ENCODE measurements at regions not wholly inside any gene's neighbourhood (a gene's known extent, or its start where the extent isn't known, plus 50 kb on each side); places are given as distances from the start of the nearest gene placed in this dataset.
"Not testable (repeated sequence)": the region's sequence is repeated elsewhere in the genome, so short reads cannot be mapped to it uniquely, and the experiment has no call there.

GRCh38 chr22:11795979-11796378, 3732.0 kb upstream of the OR11H1 start:
- not testable (repeated sequence) for DNase-seq; H3K4me1 ChIP-seq (ENCODE audit: control insufficient read depth, insufficient read depth, low read length); H3K4me3 ChIP-seq (ENCODE audit: low read length); H3K27ac ChIP-seq (ENCODE audit: low read length); H3K9me3 ChIP-seq (replicated peaks; ENCODE audit: control insufficient read depth, low read depth, low read length); H3K36me3 ChIP-seq (ENCODE audit: control insufficient read depth, insufficient read depth, low read length); H3K27me3 ChIP-seq (ENCODE audit: control insufficient read depth, insufficient read depth, low read length)
- no CpG with 5 or more reads among the region's 2 CpGs for WGBS (ENCODE audit: insufficient coverage)

DNA sequence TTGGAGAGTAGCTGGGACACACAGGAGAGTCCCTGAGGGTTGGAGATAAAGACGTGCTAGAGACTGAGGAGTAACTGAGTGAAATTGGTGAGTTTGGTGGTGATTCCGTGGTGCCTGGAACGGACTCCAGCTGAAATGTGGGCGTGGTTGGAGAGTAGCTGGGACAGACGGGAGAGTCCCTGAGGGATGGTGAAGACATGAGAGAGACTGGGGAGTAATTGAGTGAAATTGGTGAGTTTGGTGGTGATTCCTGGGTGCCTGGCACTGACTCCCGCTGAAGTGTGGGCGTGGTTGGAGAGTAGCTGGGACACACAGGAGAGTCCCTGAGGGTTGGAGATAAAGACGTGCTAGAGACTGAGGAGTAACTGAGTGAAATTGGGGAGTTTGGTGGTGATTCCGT, 3712.5 kb upstream of the OR11H1 start:
- DNase-seq; H3K27me3 ChIP-seq (ENCODE audit: control insufficient read depth, insufficient read depth, low read length); H3K27ac ChIP-seq (ENCODE audit: low read length); H3K9me3 ChIP-seq (replicated peaks; ENCODE audit: control insufficient read depth, low read depth, low read length); H3K4me1 ChIP-seq (ENCODE audit: control insufficient read depth, insufficient read depth, low read length); H3K4me3 ChIP-seq (ENCODE audit: low read length); H3K36me3 ChIP-seq (ENCODE audit: control insufficient read depth, insufficient read depth, low read length): not testable (repeated sequence)
- 58% methylated on average over 4 of the region's 9 CpGs for WGBS (ENCODE audit: insufficient coverage)

DNA sequence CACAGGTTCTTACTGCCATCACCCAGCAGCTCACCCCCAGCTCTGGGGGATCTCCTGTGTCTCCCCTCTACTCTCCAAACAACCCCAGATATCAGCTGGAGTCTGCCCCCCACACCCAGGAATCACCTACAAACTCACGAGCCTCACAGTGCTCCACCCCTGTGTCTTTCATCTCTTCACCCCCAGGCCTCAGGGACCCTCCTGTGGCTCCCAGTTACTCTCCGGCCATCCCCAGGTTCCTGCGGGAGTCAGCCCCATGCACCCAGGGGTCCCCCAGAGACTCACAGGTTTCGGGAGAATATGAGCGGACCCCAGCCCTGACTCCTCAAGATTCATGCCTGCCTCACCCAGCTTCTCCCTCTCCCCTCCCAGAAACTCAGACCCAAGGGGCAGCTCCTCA, 3709.1 kb upstream of the OR11H1 start:
- H3K27me3 ChIP-seq (ENCODE audit: control insufficient read depth, insufficient read depth, low read length); H3K36me3 ChIP-seq (ENCODE audit: control insufficient read depth, insufficient read depth, low read length); H3K9me3 ChIP-seq (replicated peaks; ENCODE audit: control insufficient read depth, low read depth, low read length); H3K4me3 ChIP-seq (ENCODE audit: low read length); H3K27ac ChIP-seq (ENCODE audit: low read length); DNase-seq; H3K4me1 ChIP-seq (ENCODE audit: control insufficient read depth, insufficient read depth, low read length): not testable (repeated sequence)
- no CpG with 5 or more reads among the region's 5 CpGs for WGBS (ENCODE audit: insufficient coverage)

DNA sequence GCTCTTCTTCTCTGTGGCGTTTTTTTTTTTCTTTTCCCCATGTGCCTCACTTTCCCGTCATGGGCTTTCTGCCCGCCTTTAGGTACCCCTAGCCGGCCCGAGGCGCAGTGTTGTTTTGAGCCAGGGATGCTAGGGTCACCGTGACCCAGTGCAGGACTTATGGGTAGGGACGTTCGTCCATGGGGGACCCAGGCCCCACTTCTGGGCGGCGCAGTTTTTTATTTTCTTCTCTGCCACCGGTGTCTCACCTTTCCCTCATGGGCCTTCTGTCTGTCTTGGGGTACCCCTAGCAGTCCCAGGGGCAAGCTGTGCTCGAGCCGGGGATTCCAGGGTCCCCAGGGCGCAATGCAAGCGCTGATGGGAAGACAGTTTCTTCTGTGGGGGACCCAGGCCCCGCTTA, 3705.7 kb upstream of the OR11H1 start:
- H3K4me3 ChIP-seq (ENCODE audit: low read length); H3K9me3 ChIP-seq (replicated peaks; ENCODE audit: control insufficient read depth, low read depth, low read length); H3K4me1 ChIP-seq (ENCODE audit: control insufficient read depth, insufficient read depth, low read length); DNase-seq; H3K36me3 ChIP-seq (ENCODE audit: control insufficient read depth, insufficient read depth, low read length); H3K27ac ChIP-seq (ENCODE audit: low read length); H3K27me3 ChIP-seq (ENCODE audit: control insufficient read depth, insufficient read depth, low read length): not testable (repeated sequence)
- WGBS (ENCODE audit: insufficient coverage), result no CpG with 5 or more reads among the region's 17 CpGs

- H3K36me3 ChIP-seq (ENCODE audit: control insufficient read depth, insufficient read depth, low read length); H3K9me3 ChIP-seq (replicated peaks; ENCODE audit: control insufficient read depth, low read depth, low read length); H3K4me3 ChIP-seq (ENCODE audit: low read length); H3K27me3 ChIP-seq (ENCODE audit: control insufficient read depth, insufficient read depth, low read length); H3K4me1 ChIP-seq (ENCODE audit: control insufficient read depth, insufficient read depth, low read length); H3K27ac ChIP-seq (ENCODE audit: low read length); DNase-seq: not testable (repeated sequence)
- no CpG with 5 or more reads among the region's 30 CpGs for WGBS (ENCODE audit: insufficient coverage)
These were observed 3703.0 kb upstream of the OR11H1 start for GRCh38 chr22:11825009-11825408.

DNA sequence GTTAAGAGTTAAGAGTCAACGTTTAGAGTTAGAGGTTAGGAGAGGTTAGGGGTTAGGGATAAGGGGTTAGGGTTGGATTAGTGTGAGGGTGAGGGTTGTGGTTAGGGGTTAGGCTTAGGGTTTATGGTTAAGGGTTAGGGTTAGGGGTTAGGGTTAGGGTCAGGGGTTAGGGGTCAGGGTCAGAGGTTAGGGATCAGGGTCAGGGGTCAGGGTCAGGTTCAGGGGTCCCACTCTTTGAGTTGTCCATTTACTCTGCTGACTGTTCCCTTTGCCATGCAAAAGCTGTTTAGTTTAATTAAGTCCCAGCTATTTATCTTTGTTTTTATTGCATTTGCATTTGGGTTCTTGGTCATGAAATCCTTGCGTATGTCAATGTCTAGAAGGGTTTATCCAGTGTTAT, 3702.0 kb upstream of the OR11H1 start:
- no CpG with 5 or more reads among the region's 2 CpGs for WGBS (ENCODE audit: insufficient coverage)
- H3K4me1 ChIP-seq (ENCODE audit: control insufficient read depth, insufficient read depth, low read length); H3K27me3 ChIP-seq (ENCODE audit: control insufficient read depth, insufficient read depth, low read length); H3K27ac ChIP-seq (ENCODE audit: low read length); DNase-seq; H3K9me3 ChIP-seq (replicated peaks; ENCODE audit: control insufficient read depth, low read depth, low read length); H3K36me3 ChIP-seq (ENCODE audit: control insufficient read depth, insufficient read depth, low read length); H3K4me3 ChIP-seq (ENCODE audit: low read length): not testable (repeated sequence)

DNA sequence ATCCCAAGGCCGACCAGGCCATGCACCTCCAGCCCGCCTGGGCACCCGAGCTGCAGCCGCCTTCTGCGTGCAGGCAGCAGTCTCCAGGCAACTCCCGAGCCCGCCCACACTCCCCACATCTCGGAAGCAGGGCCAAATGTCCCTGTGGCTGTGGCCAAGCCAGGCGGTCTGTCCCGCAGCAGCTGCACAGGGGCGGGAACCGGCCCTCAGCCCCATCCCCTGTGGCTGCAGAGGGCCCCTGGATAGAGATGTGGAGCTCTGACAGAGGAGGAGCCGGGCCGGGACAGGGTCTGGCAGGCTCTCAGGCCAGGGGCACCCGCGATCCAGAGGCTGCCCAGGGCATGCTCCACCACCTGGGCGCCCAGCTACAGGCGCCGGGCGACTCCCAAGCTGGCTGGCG, 3698.6 kb upstream of the OR11H1 start:
- not testable (repeated sequence) for H3K4me3 ChIP-seq (ENCODE audit: low read length); H3K36me3 ChIP-seq (ENCODE audit: control insufficient read depth, insufficient read depth, low read length); H3K27me3 ChIP-seq (ENCODE audit: control insufficient read depth, insufficient read depth, low read length); H3K4me1 ChIP-seq (ENCODE audit: control insufficient read depth, insufficient read depth, low read length); H3K27ac ChIP-seq (ENCODE audit: low read length); H3K9me3 ChIP-seq (replicated peaks; ENCODE audit: control insufficient read depth, low read depth, low read length)
- WGBS (ENCODE audit: insufficient coverage), result 68% methylated on average over 4 of the region's 21 CpGs
- DNase-seq, result peak; percentile 13
